H1 (cell line): ENCODE measurements at regions not wholly inside any gene's neighbourhood (a gene's known extent, or its start where the extent isn't known, plus 50 kb on each side); places are given as distances from the start of the nearest gene placed in this dataset.

Experiments
- CBX8 ChIP-seq: fragments of 300-800, 300-1000 bp; sonication (generic); IDR thresholded peaks from 2 replicates; pipeline ENCODE4 v1.7.1; 2016; ENCODE audit warnings: low read depth, low read length, borderline replicate concordance
- CREB1 ChIP-seq: IDR thresholded peaks from 2 replicates; pipeline ENCODE4 v1.6.1; 2012; ENCODE audit warnings: inconsistent platforms
- EZH2 ChIP-seq: fragments of 200-600 bp; sonication (generic); IDR thresholded peaks from 2 replicates; pipeline ENCODE4 v1.7.1; 2012; ENCODE audit warnings: low read depth, mild to moderate bottlenecking, moderate library complexity, low read length, inconsistent platforms; ENCODE audit not compliant: severe bottlenecking
- JUN ChIP-seq: IDR thresholded peaks from 2 replicates; pipeline ENCODE4 v1.6.1; 2011; ENCODE audit warnings: low read depth, mild to moderate bottlenecking, improper control_type of control experiment, low read length
- MAFK ChIP-seq: IDR thresholded peaks from 2 replicates; pipeline ENCODE4 v1.6.1; 2012; ENCODE audit warnings: low read depth, mild to moderate bottlenecking, improper control_type of control experiment, low read length
- POLR2A ChIP-seq, 2 experiments: IDR thresholded peaks; 1 replicate in 1 of 2; 2 replicates in 1 of 2; pipeline ENCODE4 v1.6.1; 2011; ENCODE audit warnings: low read depth in 2 of 2, low read length in 2 of 2, mild to moderate bottlenecking in 2 of 2; ENCODE audit errors: control extremely low read depth in 1 of 2
- POLR2AphosphoS5 ChIP-seq: IDR thresholded peaks from 2 replicates; pipeline ENCODE4 v1.6.1; 2011; ENCODE audit warnings: low read depth, low read length
- RAD21 ChIP-seq, 2 experiments: IDR thresholded peaks in 1 of 2; conservative IDR thresholded peaks in 1 of 2; 2 replicates each; pipeline ENCODE4 v1.6.1; 2011; ENCODE audit warnings: low read depth in 2 of 2, low read length in 2 of 2, improper control_type of control experiment in 1 of 2, inconsistent platforms in 1 of 2, mild to moderate bottlenecking in 1 of 2, moderate library complexity in 1 of 2
- SIN3A ChIP-seq, 2 experiments: IDR thresholded peaks in 1 of 2; conservative IDR thresholded peaks in 1 of 2; 2 replicates each; pipeline ENCODE4 v1.6.1; 2011 to 2012; ENCODE audit warnings: low read length in 2 of 2, improper control_type of control experiment in 1 of 2, low read depth in 1 of 2, mild to moderate bottlenecking in 1 of 2
- TF ChIP-seq, protein P1 (sequence below), 3 experiments: IDR thresholded peaks; 1 replicate in 2 of 3; 2 replicates in 1 of 3; pipeline versions ENCODE4 v1.5.1 to v1.6.1; 2011; ENCODE audit warnings: low read length in 3 of 3, mild to moderate bottlenecking in 3 of 3, inconsistent platforms in 2 of 3, low read depth in 1 of 3, moderate library complexity in 1 of 3; ENCODE audit not compliant: insufficient read depth in 1 of 3; ENCODE audit errors: control extremely low read depth in 1 of 3
- TF ChIP-seq, protein P2 (sequence below): IDR thresholded peaks from 2 replicates; pipeline ENCODE4 v1.6.1; 2011; ENCODE audit warnings: low read length, improper control_type of control experiment

DNA sequence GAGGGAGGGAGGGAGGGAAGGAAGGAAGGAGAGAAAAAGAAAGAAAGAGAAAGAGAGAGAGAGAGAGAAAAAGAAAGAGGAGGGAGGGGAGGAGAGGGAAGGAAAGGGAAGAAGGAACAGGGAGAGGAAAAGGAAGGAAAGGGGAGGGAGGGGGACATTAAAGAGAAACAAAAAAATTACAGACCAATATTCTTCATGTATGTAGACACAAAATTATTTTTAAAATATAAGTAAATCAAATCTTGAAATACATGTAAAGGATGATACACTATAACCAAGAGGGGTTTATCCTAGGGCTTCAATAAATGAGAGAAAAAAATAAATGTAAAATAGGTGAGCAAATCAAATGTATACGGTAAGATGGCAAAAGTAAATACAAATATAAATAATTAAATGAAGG is 71.2 kb upstream of the TMEM244 start:
- TF ChIP-seq SIN3A (conservative IDR thresholded peaks at IDR 0.05 in 1 of 2, IDR thresholded peaks at IDR 0.05 in 1 of 2; ENCODE audit: low read depth in 1 of 2, low read length in 2 of 2), result no peak
- TF ChIP-seq, protein P1, sequence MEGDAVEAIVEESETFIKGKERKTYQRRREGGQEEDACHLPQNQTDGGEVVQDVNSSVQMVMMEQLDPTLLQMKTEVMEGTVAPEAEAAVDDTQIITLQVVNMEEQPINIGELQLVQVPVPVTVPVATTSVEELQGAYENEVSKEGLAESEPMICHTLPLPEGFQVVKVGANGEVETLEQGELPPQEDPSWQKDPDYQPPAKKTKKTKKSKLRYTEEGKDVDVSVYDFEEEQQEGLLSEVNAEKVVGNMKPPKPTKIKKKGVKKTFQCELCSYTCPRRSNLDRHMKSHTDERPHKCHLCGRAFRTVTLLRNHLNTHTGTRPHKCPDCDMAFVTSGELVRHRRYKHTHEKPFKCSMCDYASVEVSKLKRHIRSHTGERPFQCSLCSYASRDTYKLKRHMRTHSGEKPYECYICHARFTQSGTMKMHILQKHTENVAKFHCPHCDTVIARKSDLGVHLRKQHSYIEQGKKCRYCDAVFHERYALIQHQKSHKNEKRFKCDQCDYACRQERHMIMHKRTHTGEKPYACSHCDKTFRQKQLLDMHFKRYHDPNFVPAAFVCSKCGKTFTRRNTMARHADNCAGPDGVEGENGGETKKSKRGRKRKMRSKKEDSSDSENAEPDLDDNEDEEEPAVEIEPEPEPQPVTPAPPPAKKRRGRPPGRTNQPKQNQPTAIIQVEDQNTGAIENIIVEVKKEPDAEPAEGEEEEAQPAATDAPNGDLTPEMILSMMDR (IDR thresholded peaks at IDR 0.05; ENCODE audit: control extremely low read depth in 1 of 3, insufficient read depth in 1 of 3, low read depth in 1 of 3, low read length in 3 of 3), result no peak
- no peak for TF ChIP-seq CREB1
- no peak for TF ChIP-seq POLR2A (IDR thresholded peaks at IDR 0.05; ENCODE audit: control extremely low read depth in 1 of 2, low read depth in 2 of 2, low read length in 2 of 2)
- TF ChIP-seq EZH2, result no peak
- TF ChIP-seq POLR2AphosphoS5, result no peak
- no peak for TF ChIP-seq MAFK
- no peak for TF ChIP-seq JUN
- no peak for TF ChIP-seq CBX8
- TF ChIP-seq, protein P2, sequence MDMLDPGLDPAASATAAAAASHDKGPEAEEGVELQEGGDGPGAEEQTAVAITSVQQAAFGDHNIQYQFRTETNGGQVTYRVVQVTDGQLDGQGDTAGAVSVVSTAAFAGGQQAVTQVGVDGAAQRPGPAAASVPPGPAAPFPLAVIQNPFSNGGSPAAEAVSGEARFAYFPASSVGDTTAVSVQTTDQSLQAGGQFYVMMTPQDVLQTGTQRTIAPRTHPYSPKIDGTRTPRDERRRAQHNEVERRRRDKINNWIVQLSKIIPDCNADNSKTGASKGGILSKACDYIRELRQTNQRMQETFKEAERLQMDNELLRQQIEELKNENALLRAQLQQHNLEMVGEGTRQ, result no peak
- no peak for TF ChIP-seq RAD21 (IDR thresholded peaks at IDR 0.05 in 1 of 2, conservative IDR thresholded peaks at IDR 0.05 in 1 of 2; ENCODE audit: low read depth in 2 of 2, low read length in 2 of 2)
